NCI-H446 treated with DMSO at 0.1 percent for 48 hours (cell line): ENCODE measurements at regions not wholly inside any gene's neighbourhood (a gene's known extent, or its start where the extent isn't known, plus 50 kb on each side); places are given as distances from the start of the nearest gene placed in this dataset.
A peak's percentile ranks its signal among the peaks of the same experiment; 100 is the strongest.
"Not testable (repeated sequence)": the region's sequence is repeated elsewhere in the genome, so short reads cannot be mapped to it uniquely, and the experiment has no call there.

Experiments used
- DNase-seq: peaks from one replicate; lab custom pipeline; 2025; lab: John Stamatoyannopoulos, UW

GRCh38 chr15:31673263-31673662 lies 346.6 kb downstream of the KLF13 start:
- DNase-seq = not testable (repeated sequence)

- DNase-seq = not testable (repeated sequence)
Observed at GRCh38 chr15:31681529-31682259, 348.6 kb upstream of the CHRNA7 start.

- not testable (repeated sequence) for DNase-seq
Observed at GRCh38 chr15:31687088-31687487, 343.2 kb upstream of the CHRNA7 start.

- not testable (repeated sequence) for DNase-seq
Observed at GRCh38 chr15:31696509-31696908, 333.8 kb upstream of the CHRNA7 start.

GRCh38 chr15:31705076-31705678 lies 325.1 kb upstream of the CHRNA7 start:
- not testable (repeated sequence) for DNase-seq

- DNase-seq = not testable (repeated sequence)
Observed at GRCh38 chr15:31707944-31708702, 322.2 kb upstream of the CHRNA7 start.

- DNase-seq = not testable (repeated sequence)
Observed at GRCh38 chr15:31708703-31709327, 321.5 kb upstream of the CHRNA7 start.

- DNase-seq = not testable (repeated sequence)
Observed at GRCh38 chr15:31709479-31709878, 320.8 kb upstream of the CHRNA7 start.

- DNase-seq = not testable (repeated sequence)
Observed at GRCh38 chr15:31710806-31711205, 319.5 kb upstream of the CHRNA7 start.

- DNase-seq = not testable (repeated sequence)
Observed at GRCh38 chr15:31715208-31715607, 315.1 kb upstream of the CHRNA7 start.

GRCh38 chr15:31718625-31719024 lies 311.7 kb upstream of the CHRNA7 start:
- not testable (repeated sequence) for DNase-seq

GRCh38 chr15:31719396-31720022 lies 310.8 kb upstream of the CHRNA7 start:
- peak; percentile 4 for DNase-seq

- DNase-seq = not testable (repeated sequence)
Observed at GRCh38 chr15:31723019-31723418, 307.3 kb upstream of the CHRNA7 start.

- not testable (repeated sequence) for DNase-seq
Observed at GRCh38 chr15:31724903-31725302, 305.4 kb upstream of the CHRNA7 start.

GRCh38 chr15:31725619-31726018 lies 304.7 kb upstream of the CHRNA7 start:
- DNase-seq = not testable (repeated sequence)

- no peak for DNase-seq
Observed at GRCh38 chr15:31727612-31728011, 302.7 kb upstream of the CHRNA7 start.

GRCh38 chr15:31732726-31733125 lies 297.6 kb upstream of the CHRNA7 start:
- DNase-seq = no peak

- no peak for DNase-seq
Observed at GRCh38 chr15:31733424-31733823, 296.9 kb upstream of the CHRNA7 start.

- peak; percentile 81 for DNase-seq
Observed at GRCh38 chr15:31740203-31740602, 290.1 kb upstream of the CHRNA7 start.

GRCh38 chr15:31745841-31746240 lies 284.5 kb upstream of the CHRNA7 start:
- DNase-seq = no peak

GRCh38 chr15:31752065-31752762 lies 278.1 kb upstream of the CHRNA7 start:
- DNase-seq = no peak
